SJSA1 (cell line): ENCODE measurements at regions not wholly inside any gene's neighbourhood (a gene's known extent, or its start where the extent isn't known, plus 50 kb on each side); places are given as distances from the start of the nearest gene placed in this dataset.
"Not testable (repeated sequence)": the region's sequence is repeated elsewhere in the genome, so short reads cannot be mapped to it uniquely, and the experiment has no call there.

Source experiments
- DNase-seq, 2 experiments: peaks; one replicate each; pipeline ENCODE4 v3.0.0-alpha.2; 2015 to 2020; ENCODE audit warnings: low spot score in 2 of 2, low read depth in 1 of 2
- H3K27ac ChIP-seq: fragments of 250-450 bp; sonication (Bioruptor Pico); 2 replicates; pipeline ENCODE4 v1.5.1; 2020; ENCODE audit warnings: mild to moderate bottlenecking, moderate library complexity
- H3K27me3 ChIP-seq: fragments of 250-450 bp; sonication (Bioruptor Pico); replicated peaks from 2 replicates; pipeline ENCODE4 v1.5.1; 2020; ENCODE audit warnings: mild to moderate bottlenecking, moderate library complexity
- H3K36me3 ChIP-seq: fragments of 250-450 bp; sonication (Bioruptor Pico); 2 replicates; pipeline ENCODE4 v1.5.1; 2020; ENCODE audit warnings: mild to moderate bottlenecking
- H3K4me1 ChIP-seq: fragments of 250-450 bp; sonication (Bioruptor Pico); replicated peaks from 2 replicates; pipeline ENCODE4 v1.6.1; 2021; ENCODE audit warnings: mild to moderate bottlenecking
- H3K4me3 ChIP-seq: fragments of 250-450 bp; sonication (Bioruptor Pico); 2 replicates; pipeline ENCODE4 v1.5.1; 2020; ENCODE audit warnings: mild to moderate bottlenecking
- H3K9me3 ChIP-seq: fragments of 250-450 bp; sonication (Bioruptor Pico); replicated peaks from 2 replicates; pipeline ENCODE4 v1.5.1; 2020; ENCODE audit warnings: mild to moderate bottlenecking

DNA sequence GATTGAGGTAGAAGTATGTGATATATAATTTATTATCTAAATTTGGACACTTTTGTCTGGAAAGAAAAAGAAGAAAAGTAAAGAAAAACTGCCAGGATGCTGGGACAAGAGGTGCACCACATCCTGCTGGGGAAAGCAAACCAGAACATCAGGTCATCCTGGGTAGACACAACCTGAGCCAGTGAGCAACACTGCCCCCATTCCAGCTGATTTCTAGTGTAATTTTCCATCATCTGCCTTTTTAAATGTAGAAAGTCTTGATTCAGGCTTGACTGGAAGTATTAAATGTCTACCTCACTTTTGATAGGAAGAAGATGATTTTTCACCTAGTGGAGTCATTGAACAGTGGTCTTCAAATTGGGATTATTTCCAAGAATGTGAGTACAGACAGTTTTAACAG, 1164.5 kb upstream of the CITED2 start:
- peaks cover 2% of the 10 kb centered on the region; the same call in 1 of the 2 replicates for H3K9me3 ChIP-seq
- peaks cover 14% of the 10 kb centered on the region for H3K36me3 ChIP-seq
- H3K27me3 ChIP-seq: no peaks in the 10 kb centered on the region
- H3K4me1 ChIP-seq: peaks cover 56% of the 10 kb centered on the region
- H3K27ac ChIP-seq: peak overlapping the region; percentile 90
- no peak overlapping the region for H3K4me3 ChIP-seq
- no peak for DNase-seq

DNA sequence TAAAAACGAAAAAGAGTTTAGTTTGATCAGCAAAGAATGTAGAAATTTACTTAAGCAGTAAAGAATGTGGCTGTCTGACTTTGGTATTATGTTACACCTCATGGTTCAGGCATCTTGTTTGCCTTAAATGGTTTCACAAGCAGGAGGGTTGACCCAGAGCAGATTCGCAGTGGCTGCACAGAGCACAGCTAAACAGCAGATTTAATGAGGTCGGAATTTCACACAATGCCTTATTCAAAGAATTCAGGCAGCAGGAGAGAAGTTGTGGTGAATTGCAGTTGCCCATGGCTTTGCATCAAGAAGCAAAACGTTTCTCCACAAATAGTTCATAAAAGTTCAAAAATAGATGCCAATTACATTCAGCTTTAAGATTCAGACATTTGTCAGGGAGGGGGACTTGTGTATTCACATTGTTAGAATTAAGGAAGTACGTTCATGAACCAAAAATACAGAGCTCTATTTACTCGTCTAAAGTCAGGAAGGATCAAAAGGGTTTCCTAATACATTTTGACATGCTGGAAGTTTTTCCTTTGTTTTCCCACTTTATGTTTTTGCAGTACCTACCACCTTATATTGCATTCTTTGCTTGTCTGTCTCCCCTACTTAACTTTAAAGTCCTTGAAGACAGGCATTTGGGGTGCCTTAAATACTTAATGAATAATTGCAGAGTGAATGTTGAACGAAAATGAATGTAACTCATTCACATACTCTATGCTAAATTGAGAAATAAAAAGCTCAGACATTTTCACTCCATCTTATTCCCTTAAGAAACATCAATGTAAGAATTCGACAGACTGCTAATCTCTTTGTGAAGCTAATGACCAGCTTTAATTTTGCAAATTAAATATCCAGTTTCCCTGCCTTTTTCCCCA, 1163.6 kb upstream of the CITED2 start:
- Histone ChIP-seq H3K4me1 (peaks cover 55% of the 10 kb centered on the region), H3K27ac (peak overlapping the region; percentile 90), H3K9me3 (peaks cover 2% of the 10 kb centered on the region; the same call in 1 of the 2 replicates), H3K36me3 (peaks cover 13% of the 10 kb centered on the region), H3K27me3 (no peaks in the 10 kb centered on the region), H3K4me3 (no peak overlapping the region)
- DNase-seq: peak; percentile 92 to 95

DNA sequence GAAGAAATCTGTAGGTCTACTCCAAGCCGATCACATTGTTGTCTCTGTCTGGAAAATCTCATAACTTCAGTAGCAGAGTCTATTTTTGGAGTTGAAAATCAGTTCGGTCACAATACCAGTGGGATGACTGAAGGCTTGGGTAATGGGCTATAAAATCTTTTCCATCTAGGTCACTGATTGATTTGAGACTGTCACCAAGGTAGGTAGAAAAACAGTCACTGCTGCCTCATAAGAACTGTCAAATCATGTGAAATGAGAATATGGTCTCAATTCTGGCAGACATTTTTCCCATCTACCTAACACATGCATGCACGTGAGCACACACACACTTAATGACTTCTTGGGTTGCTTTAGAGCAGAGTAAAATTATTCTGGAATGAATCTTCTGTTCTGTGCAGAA, 1162.8 kb upstream of the CITED2 start:
- Histone ChIP-seq H3K4me1 (peaks cover 49% of the 10 kb centered on the region), H3K27ac (peak overlapping the region; percentile 90), H3K9me3 (peaks cover 2% of the 10 kb centered on the region; the same call in 1 of the 2 replicates), H3K4me3 (no peak overlapping the region), H3K36me3 (peaks cover 11% of the 10 kb centered on the region), H3K27me3 (no peaks in the 10 kb centered on the region)
- DNase-seq: no peak

DNA sequence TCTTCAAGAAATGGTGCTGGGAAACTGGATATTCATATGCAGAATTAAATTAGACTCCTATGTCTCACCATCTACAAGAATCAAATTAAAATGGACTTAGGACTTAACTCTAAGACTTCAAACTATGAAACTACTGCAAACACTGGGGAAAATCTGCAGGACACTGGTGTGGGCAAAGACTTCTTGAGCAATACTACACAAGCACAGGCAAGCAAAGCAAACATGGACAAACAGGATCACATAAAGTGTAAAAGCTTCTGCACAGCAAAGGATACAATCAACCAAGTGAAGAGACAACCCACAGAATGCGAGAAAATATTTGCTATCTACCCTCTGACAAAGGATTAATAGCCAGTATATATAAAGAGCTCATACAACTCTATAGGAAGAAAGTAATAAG, 1161.1 kb upstream of the CITED2 start:
- peaks cover 34% of the 10 kb centered on the region for H3K4me1 ChIP-seq
- peaks cover 2% of the 10 kb centered on the region; the same call in 1 of the 2 replicates for H3K9me3 ChIP-seq
- no peak overlapping the region for H3K27ac ChIP-seq
- H3K27me3 ChIP-seq: no peaks in the 10 kb centered on the region
- H3K4me3 ChIP-seq: no peak overlapping the region
- DNase-seq: no peak
- H3K36me3 ChIP-seq: peaks cover 11% of the 10 kb centered on the region

DNA sequence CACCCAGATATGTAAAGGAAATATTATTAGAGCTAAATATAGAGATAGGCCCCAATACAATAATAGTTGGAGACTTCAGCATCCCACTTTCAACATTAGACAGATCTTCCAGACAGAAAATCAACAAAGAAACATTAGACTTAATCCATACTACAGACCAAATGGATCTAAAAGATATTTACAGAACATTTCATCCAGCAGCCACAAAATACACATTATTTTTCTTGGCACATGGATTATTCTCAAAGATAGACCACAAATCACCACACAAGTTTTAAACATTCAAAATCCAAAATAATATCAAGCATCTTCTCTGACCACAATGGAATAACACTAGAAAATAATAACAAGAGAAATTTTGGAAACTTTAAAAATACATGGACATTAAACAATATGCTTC, 1159.1 kb upstream of the CITED2 start:
- DNase-seq: no peak
- Histone ChIP-seq H3K9me3 (peaks cover 2% of the 10 kb centered on the region; the same call in 1 of the 2 replicates), H3K36me3 (peaks cover 11% of the 10 kb centered on the region), H3K27me3 (no peaks in the 10 kb centered on the region), H3K27ac (no peak overlapping the region), H3K4me3 (no peak overlapping the region), H3K4me1 (peaks cover 21% of the 10 kb centered on the region)

DNA sequence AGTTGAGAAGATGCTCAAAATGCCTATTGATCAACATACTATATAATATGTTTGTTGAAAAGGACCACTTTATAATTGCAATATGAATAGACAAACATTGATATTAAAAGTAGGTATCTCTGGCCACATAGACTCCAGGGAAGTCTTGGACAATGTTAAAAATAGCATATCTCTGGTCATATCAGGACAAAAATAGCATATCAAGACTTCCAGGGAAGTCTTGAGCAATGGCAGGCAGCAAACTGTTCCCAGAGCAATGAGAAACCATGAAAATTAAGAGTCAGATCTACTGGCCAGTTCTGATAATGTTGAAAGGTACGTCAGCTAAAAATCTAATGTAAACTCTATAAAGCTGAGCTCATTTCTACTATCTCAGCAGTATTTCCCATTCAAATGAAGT, 1130.3 kb upstream of the CITED2 start:
- no peak for DNase-seq
- H3K4me3 ChIP-seq: no peak overlapping the region
- no peak overlapping the region for H3K27ac ChIP-seq
- H3K36me3 ChIP-seq: no peaks in the 10 kb centered on the region
- H3K9me3 ChIP-seq: no peaks in the 10 kb centered on the region
- H3K4me1 ChIP-seq: no peaks in the 10 kb centered on the region
- H3K27me3 ChIP-seq: no peaks in the 10 kb centered on the region

DNA sequence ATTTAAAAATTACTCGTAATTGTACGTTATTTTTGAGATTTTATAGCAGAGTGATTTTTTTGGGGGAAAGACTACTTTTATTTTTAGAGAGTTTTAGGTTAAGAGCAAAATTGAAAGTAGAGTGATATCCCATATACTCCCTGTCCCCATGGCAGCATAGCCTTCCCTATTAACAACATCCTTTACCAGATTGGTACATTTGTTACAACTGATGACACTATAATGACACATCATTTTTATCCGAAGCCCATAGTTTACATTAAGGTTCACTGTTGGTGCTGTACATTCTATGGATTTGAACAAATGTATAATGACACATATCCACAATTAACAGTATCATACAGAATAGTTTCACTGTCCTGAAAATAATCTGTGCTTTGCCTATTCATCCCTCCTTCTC, 1126.4 kb upstream of the CITED2 start:
- Histone ChIP-seq H3K36me3 (no peaks in the 10 kb centered on the region), H3K27me3 (no peaks in the 10 kb centered on the region), H3K9me3 (no peaks in the 10 kb centered on the region), H3K27ac (no peak overlapping the region), H3K4me1 (no peaks in the 10 kb centered on the region), H3K4me3 (no peak overlapping the region)
- DNase-seq: no peak

DNA sequence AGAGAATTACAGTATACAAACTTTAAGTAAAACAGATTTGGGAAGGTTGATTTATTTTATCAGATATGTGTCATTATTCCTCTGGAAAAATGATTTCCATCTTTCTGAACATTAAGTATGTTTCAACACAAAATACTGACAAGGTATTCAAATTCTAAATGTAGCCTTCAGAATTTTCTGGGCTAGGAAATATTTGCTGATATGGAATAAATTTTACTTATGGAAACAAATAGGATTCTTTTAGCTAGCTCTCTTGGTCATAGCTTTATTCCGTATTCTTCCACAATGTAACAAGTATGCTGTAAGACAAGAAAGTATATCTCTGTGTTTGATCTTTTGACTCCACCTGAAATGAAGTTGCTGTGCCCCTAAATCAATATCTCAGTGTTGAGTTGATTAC, 1125.2 kb upstream of the CITED2 start:
- DNase-seq: no peak
- Histone ChIP-seq H3K4me3 (no peak overlapping the region), H3K9me3 (no peaks in the 10 kb centered on the region)

DNA sequence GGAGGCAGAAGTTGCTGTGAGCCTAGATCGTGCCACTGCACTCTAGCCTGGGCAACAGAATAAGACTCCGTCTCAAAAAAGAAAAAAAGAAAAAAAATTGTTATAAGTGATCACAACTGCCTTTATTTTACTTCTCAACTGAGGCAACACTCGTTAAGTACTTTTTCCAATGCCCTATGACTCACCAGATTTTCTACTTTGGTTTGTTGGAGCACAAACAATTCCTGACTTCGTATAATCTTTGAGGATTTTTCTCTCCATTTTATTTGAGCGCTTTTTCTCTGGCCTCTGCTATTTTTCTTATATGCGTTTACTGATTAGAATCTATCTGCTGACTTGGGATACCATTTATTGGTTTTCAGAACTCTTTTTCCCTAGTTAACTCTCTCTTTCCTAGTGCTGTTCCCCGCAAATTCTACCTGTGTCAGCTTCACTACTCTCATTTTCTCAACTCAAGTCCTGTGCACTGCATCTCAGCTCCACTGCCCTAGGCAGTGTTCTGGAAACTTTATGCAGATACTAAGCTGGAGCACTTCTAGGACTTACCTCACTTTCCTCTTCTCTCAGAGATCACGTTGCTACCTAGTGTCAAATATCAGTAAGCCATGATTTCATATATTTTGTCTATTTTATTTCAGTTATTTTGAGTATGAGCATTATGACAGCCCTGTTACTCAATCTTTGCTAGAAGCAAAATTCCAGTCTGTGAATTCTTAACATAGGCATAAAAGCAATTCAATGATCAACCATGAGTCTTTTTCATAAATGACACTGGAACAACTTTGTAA, 1120.1 kb upstream of the CITED2 start:
- Histone ChIP-seq H3K4me3 (no peak overlapping the region), H3K27ac (no peak overlapping the region), H3K9me3 (no peaks in the 10 kb centered on the region), H3K27me3 (no peaks in the 10 kb centered on the region), H3K4me1 (no peaks in the 10 kb centered on the region), H3K36me3 (no peaks in the 10 kb centered on the region)
- no peak for DNase-seq

More for the DNA sequence above, 1125.2 kb upstream of the CITED2 start:
- H3K27ac ChIP-seq: no peak overlapping the region
- no peaks in the 10 kb centered on the region for H3K36me3 ChIP-seq
- no peaks in the 10 kb centered on the region for H3K4me1 ChIP-seq
- no peaks in the 10 kb centered on the region for H3K27me3 ChIP-seq

DNA sequence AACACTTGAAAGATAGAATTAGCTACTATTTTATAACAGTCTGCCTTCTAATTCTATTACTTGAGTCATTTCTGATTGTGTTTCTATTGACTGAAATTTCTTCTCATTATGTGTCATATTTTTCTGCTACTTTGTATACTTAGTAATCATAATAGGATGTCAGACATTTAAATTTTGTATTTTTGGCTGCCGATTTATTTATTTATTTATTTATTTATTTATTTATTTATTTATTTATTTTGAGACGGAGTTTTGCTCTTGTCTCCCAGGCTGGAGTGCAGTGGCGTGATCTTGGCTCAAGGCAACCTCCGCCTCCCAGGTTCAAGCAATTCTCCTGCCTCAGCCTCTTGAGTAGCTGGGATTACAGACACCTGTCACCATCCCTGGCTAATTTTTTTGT, 1119.0 kb upstream of the CITED2 start:
- H3K27ac ChIP-seq: not testable (repeated sequence)

DNA sequence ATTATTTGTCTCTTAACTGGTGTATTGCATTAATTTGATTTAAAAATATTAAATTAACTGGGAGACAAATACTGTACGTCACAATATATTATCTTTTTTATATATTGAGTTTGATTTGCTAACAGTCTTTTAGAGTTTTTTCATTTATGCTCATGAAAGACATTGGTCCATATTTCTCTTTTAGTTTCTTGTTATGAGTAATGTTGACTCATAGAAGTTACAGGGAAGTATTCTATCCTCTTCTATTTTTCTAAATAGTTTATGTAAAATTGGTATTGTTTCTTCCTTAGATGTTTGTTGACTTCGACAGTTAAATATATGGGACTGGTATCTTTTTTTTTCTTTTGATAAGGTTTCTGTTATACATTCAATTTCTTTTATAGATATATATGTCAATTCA, 1115.6 kb upstream of the CITED2 start:
- Histone ChIP-seq H3K4me1 (peaks cover 18% of the 10 kb centered on the region), H3K9me3 (no peaks in the 10 kb centered on the region), H3K27me3 (no peaks in the 10 kb centered on the region), H3K36me3 (no peaks in the 10 kb centered on the region), H3K4me3 (no peak overlapping the region), H3K27ac (no peak overlapping the region)
- DNase-seq: no peak

More for the DNA sequence above, 1119.0 kb upstream of the CITED2 start:
- H3K4me1 ChIP-seq, H3K9me3 ChIP-seq, H3K4me3 ChIP-seq, H3K27me3 ChIP-seq, H3K36me3 ChIP-seq, DNase-seq: not testable (repeated sequence)

DNA sequence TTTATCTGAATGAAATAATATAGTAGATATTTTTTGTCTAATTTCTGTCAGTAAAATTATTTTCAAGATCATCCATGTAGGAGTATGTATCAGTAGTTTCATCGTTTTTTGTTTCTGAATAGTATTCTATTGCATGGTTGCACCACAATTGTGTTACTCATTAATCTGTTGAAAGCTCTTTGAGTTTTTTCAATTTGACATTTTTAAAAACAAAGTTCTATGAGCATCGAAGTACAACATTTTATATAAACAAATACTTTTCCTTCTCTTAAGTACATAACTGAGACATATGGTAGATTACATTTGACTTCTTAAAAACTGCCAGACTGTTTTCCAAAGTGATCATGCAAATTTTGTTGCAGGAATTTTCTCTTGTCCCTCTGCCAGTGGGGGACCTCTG, 1113.1 kb upstream of the CITED2 start:
- Histone ChIP-seq H3K27ac (no peak overlapping the region), H3K4me3 (no peak overlapping the region), H3K4me1 (peaks cover 24% of the 10 kb centered on the region), H3K36me3 (no peaks in the 10 kb centered on the region), H3K9me3 (no peaks in the 10 kb centered on the region), H3K27me3 (no peaks in the 10 kb centered on the region)
- DNase-seq: no peak

DNA sequence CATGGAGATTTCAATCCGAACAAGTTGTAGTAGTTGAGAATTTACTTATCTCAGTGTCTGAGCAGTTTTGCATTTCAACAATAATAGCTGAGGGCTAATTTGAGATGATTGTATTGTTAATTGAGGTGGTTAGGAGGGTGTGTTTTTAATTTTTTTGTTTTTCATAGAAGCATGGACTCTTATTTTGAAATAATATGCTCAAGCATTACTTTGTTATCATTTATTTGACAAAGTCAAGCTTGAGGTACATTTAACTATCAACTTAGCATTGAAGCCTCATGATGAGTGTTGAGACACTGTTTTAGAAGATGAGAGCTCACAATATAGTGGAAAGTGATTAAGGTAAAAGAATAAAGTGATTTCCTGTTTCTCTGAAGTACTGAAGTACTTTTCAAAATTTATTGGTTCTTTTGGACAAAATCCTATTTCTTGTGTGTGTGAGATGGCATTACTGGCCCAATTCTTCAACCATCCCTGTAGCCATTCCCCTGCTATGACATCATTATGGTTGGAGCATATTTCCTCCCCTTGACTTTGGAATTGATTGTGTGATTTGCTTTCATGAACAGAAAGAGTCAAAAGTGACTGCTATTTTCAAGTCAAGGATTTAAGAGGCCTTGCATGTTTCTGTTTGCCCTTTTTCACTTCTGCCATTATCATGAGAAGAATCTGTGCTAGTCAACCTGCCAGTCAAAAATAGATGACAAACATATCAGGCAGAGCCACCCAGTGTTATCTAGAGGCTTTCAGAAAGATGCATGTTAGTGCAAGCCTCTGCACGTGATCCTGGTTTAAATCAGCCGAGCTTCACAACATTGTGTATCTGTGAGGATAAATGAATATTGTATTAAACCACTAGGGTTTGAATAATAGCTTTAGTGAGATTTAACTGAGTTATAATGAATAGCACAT, 1112.3 kb upstream of the CITED2 start:
- H3K4me1 ChIP-seq: peaks cover 24% of the 10 kb centered on the region
- H3K36me3 ChIP-seq: no peaks in the 10 kb centered on the region
- H3K27me3 ChIP-seq: no peaks in the 10 kb centered on the region
- H3K27ac ChIP-seq: peak overlapping the region; percentile 38; the same call in 1 of the 2 replicates
- H3K4me3 ChIP-seq: no peak overlapping the region
- DNase-seq: peak in 1 of 2 experiments; percentile 16
- H3K9me3 ChIP-seq: no peaks in the 10 kb centered on the region
